AG04449 (cell line): ENCODE measurements at regions not wholly inside any gene's neighbourhood (a gene's known extent, or its start where the extent isn't known, plus 50 kb on each side); places are given as distances from the start of the nearest gene placed in this dataset.
A peak's percentile ranks its signal among the peaks of the same experiment; 100 is the strongest.

ENCODE experiments used
- CTCF ChIA-PET: fragments of 350-600 bp; formaldehyde crosslinking; extraction: SDS; loops from one replicate; lab custom pipeline; 2021; ENCODE audit warnings: antibody characterized with exemption; lab: Yijun Ruan, JAX
- POLR2A ChIA-PET: fragments of 400-600, 350-600 bp; formaldehyde crosslinking; extraction: SDS; loops from one replicate; lab custom pipeline; 2020; ENCODE audit warnings: antibody characterized with exemption, inconsistent platforms; lab: Yijun Ruan, JAX
- DNase-seq: peaks from one replicate; pipeline ENCODE4 v3.0.0-alpha.2; 2010; ENCODE audit warnings: low read depth, low spot score
- H3K4me3 ChIP-seq: 2 replicates; pipeline ENCODE4 v1.5.1; 2011; ENCODE audit warnings: low read depth, mild to moderate bottlenecking, control low read depth, low read length
- TF ChIP-seq, protein P1 (sequence below): IDR thresholded peaks from one replicate; pipeline ENCODE4 v1.5.1; 2011; ENCODE audit warnings: mild to moderate bottlenecking, moderate library complexity, low read length, control low read depth, inconsistent platforms; ENCODE audit not compliant: insufficient read depth; ENCODE audit errors: missing control alignments

DNA sequence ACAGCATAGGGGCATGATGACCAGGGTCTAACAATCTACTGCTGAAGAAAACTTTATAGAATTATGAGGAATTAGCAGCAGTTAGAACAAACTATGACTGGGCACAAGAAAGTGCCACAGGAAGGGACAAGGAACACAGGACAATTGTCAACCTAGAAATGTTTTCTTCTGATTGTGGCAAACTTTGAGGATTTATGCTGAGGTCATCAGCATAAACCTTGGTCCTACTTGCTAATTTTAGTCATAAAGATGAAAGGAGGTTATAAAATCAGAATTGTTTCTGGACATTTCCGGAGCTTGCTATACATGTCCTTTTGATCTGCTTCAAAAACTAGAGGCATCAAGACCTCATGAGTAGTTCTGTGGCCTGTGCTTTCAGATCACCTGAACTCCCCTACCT, 446.6 kb upstream of the THBS1 start:
- no peak overlapping the region for H3K4me3 ChIP-seq
- CTCF ChIA-PET, result interaction anchor here (1.0 kb wide), 1 partner anchor 20 kb away, joined by 3 read pairs; no protein-coding TSS in a partner anchor
- POLR2A ChIA-PET, result no interaction called here
- TF ChIP-seq, protein P1, sequence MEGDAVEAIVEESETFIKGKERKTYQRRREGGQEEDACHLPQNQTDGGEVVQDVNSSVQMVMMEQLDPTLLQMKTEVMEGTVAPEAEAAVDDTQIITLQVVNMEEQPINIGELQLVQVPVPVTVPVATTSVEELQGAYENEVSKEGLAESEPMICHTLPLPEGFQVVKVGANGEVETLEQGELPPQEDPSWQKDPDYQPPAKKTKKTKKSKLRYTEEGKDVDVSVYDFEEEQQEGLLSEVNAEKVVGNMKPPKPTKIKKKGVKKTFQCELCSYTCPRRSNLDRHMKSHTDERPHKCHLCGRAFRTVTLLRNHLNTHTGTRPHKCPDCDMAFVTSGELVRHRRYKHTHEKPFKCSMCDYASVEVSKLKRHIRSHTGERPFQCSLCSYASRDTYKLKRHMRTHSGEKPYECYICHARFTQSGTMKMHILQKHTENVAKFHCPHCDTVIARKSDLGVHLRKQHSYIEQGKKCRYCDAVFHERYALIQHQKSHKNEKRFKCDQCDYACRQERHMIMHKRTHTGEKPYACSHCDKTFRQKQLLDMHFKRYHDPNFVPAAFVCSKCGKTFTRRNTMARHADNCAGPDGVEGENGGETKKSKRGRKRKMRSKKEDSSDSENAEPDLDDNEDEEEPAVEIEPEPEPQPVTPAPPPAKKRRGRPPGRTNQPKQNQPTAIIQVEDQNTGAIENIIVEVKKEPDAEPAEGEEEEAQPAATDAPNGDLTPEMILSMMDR, result no peak
- no peak for DNase-seq

DNA sequence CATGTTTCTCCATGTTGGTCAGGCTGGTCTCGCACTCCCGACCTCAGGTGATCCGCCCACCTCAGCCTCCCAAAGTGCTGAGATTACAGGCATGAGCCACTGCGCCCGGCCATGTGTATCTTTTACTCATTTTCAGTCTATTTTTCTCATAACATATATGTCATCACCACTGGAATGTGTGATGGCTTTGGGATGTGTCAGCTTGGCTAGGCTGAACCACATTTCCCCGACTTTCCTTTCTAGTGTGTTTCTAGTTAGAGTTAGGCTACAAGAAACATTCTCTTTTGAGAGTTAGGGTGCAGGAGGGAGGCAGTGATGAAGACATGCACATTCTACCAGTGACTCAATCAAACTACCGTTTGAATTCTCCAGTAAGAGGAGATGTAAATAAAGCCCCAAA, 444.9 kb upstream of the THBS1 start:
- TF ChIP-seq, protein P1, result no peak
- no peak overlapping the region for H3K4me3 ChIP-seq
- ChIA-PET CTCF (no interaction called here), POLR2A (interaction anchor here (0.6 to 1.9 kb wide), 2 partner anchors 23 to 445 kb away, joined by 3 to 10 read pairs; partner anchors contain the start of gene THBS1)
- peak; percentile 93 for DNase-seq

DNA sequence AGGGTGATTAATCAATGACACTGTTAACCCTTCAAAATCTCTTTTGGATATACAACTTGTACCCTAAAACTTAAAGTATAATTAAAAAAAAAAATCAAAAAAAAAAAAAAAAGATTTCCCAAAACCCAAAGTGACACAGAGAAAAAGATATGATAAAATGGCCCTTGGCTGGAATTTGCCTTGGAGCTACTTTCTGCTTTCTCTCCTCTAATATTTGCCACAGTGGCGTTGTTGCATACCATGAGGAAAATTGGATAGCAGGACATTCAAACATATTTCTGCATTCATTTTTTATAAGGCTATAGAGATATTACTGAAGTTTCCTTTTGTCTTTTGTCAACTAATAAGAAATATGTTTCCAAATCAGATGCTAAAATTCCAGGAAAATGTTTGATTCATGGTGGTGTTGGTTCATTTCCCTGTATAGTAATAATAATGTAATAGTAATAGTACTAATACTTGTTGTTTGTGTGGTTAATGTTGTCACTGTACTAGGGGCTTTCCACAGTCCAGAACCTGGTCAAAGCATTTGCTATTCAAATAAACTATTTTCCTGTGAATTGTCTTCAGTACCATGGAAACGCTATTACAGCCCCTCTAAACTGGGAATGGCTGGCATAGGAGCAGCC, 441.3 kb upstream of the THBS1 start:
- TF ChIP-seq, protein P1, result no peak
- POLR2A ChIA-PET, result interaction anchor here (0.9 kb wide), 1 partner anchor 244 kb away, joined by 3 read pairs; no protein-coding TSS in a partner anchor
- H3K4me3 ChIP-seq, result no peak overlapping the region
- DNase-seq, result no peak
- CTCF ChIA-PET, result interaction anchor here (0.6 kb wide), 1 partner anchor 240 kb away, joined by 3 read pairs; no protein-coding TSS in a partner anchor

DNA sequence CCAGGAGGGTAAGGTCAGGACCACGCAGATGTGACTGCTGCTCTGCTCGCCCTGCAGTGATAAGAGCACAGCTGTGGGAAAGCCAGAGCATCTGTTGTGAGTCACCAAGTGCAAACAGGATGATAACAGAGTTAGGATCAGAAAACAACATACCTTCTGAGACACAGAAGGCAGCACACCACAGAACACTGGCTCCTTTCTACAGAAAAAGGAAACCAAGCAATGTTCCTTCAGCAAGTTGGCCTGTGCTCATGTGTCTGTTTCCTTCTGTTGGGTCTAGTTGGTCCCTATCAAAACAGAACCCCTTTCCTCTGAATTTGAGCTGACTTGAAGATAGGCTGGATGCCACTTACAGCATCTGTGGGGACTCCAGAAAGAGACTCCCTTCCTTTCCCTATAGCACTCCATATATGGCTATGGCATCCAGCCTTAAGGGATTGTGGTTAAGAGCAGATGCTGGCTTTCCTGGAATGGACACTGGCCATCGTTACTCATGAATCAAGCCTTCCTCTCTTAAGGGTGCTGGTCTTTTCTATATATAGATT, 440.7 kb upstream of the THBS1 start:
- ChIA-PET POLR2A (interaction anchor here (0.6 to 1.8 kb wide), 6 partner anchors 144 to 446 kb away, joined by 3 to 5 read pairs (median 4); partner anchors contain the start of gene THBS1), CTCF (interaction anchor here (1.3 kb wide), 1 partner anchor 15 kb away, joined by 3 read pairs; no protein-coding TSS in a partner anchor)
- H3K4me3 ChIP-seq, result peak overlapping the region; percentile 1; the same call in 1 of the 2 replicates
- TF ChIP-seq, protein P1, result no peak
- DNase-seq, result peak; percentile 97

DNA sequence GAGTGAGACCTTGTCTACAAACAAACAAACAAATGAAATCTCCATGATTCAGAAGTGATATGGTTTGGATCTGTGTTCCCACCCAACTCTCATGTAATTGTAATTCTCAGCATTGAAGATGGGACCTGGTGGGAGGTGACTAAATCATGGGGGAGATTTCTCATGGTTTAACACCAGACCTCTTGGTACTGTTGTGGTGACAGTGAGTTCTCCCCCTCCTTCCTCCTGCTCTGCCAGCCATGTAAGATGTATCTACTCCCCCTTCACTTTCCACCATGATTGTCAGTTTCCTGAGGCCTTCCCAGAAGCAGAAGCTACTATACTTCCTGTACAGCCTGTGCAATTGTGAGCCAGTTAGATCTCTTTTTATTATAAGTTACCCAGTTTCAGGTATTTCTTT, 438.4 kb upstream of the THBS1 start:
- TF ChIP-seq, protein P1, result no peak
- H3K4me3 ChIP-seq, result no peak overlapping the region
- CTCF ChIA-PET, result interaction anchor here (0.8 to 1.7 kb wide), 3 partner anchors 11 to 543 kb away, joined by 3 to 5 read pairs (median 5); no protein-coding TSS in a partner anchor
- POLR2A ChIA-PET, result interaction anchor here (1.3 kb wide), 1 partner anchor 439 kb away, joined by 9 read pairs; the partner anchor contains the start of gene THBS1
- DNase-seq, result no peak

DNA sequence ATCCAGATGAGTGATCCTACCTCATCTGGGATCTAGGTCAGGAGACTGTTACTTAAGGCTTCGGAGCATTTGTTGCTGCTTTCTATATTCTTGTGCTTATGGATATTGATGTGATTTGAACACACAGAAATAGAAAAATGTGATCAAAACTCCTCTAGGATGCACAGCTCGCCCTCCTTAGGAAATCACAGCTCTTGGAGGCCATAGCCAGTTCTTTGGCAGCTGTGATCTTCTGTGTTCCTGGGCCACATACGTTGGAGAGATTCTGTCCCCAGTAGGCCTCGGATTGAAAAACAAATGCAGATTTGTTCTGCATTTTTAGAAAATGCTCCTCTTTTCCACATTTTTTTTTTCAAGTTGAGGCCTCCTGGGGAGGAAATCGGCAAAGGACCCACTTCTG, 437.4 kb upstream of the THBS1 start:
- H3K4me3 ChIP-seq, result no peak overlapping the region
- CTCF ChIA-PET, result interaction anchor here (0.8 to 1.9 kb wide), 2 partner anchors 10 to 14 kb away, joined by 3 to 7 read pairs; no protein-coding TSS in a partner anchor
- TF ChIP-seq, protein P1, result no peak
- POLR2A ChIA-PET, result interaction anchor here (0.9 to 1.0 kb wide), 2 partner anchors 437 to 455 kb away, joined by 3 to 4 read pairs; partner anchors contain the start of gene THBS1
- no peak for DNase-seq
